ENCODE measurements at regions not wholly inside any gene's neighbourhood (a gene's known extent, or its start where the extent isn't known, plus 50 kb on each side); places are given as distances from the start of the nearest gene placed in this dataset.

- ATAC-seq = no peak
- Histone ChIP-seq H3K27ac (no peak overlapping the region), H3K4me3 (no peak overlapping the region), H3K9me3 (no peaks in the 10 kb centered on the region), H3K27me3 (no peaks in the 10 kb centered on the region), H3K4me1 (no peaks in the 10 kb centered on the region), H3K36me3 (no peaks in the 10 kb centered on the region)
- TF ChIP-seq POLR2A (IDR thresholded peaks at IDR 0.05) (no peak), EP300 (IDR thresholded peaks at IDR 0.05) (no peak), POLR2AphosphoS5 (IDR thresholded peaks at IDR 0.05) (no peak)
- TF ChIP-seq, protein P1, sequence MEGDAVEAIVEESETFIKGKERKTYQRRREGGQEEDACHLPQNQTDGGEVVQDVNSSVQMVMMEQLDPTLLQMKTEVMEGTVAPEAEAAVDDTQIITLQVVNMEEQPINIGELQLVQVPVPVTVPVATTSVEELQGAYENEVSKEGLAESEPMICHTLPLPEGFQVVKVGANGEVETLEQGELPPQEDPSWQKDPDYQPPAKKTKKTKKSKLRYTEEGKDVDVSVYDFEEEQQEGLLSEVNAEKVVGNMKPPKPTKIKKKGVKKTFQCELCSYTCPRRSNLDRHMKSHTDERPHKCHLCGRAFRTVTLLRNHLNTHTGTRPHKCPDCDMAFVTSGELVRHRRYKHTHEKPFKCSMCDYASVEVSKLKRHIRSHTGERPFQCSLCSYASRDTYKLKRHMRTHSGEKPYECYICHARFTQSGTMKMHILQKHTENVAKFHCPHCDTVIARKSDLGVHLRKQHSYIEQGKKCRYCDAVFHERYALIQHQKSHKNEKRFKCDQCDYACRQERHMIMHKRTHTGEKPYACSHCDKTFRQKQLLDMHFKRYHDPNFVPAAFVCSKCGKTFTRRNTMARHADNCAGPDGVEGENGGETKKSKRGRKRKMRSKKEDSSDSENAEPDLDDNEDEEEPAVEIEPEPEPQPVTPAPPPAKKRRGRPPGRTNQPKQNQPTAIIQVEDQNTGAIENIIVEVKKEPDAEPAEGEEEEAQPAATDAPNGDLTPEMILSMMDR (IDR thresholded peaks at IDR 0.05) = no peak
- 50% methylated on average over 1 of the region's 4 CpGs; no CpG with 5 or more reads in 1 of the 2 donors for WGBS, 2 donors (ENCODE audit: low coverage in 1 of 2)
Measured at GRCh38 chr11:91446267-91446666, 778.4 kb upstream of the FAT3 start.

DNA sequence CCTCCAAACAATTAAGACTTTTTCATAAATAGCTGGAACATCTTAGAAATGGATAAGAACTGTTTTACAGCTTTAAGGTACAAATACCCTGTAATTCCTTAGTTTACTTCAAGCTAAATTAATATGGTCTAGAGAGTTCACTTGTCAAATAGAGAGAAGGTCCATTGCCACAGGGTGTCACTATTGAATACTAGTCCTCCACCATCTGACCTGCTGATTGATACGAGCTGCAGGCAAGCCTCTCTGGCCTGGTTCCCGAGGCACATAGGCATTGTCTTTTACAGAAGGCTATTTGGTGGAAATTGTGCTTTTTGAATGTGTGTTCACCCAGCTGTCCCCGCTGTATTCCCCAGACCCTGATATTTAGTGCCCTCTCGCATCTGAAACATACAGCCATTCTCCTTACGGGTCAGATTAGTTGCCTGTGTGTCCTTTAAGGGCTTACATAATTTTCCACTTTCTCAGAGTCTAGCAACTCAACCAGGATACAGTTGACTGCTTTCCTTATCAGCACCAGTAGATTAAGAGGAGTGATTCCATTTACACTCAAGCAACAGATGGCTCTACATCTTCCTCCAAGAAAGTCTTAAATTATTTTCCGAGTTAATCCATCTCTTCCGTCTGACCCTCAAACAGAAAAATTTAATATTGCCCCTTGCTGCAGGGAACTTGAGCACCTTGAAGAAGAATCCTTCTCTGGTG lies 788.8 kb upstream of the FAT3 start:
- Histone ChIP-seq H3K9me3 (no peaks in the 10 kb centered on the region), H3K4me3 (no peak overlapping the region), H3K27me3 (no peaks in the 10 kb centered on the region), H3K36me3 (no peaks in the 10 kb centered on the region), H3K4me1 (no peaks in the 10 kb centered on the region), H3K27ac (no peak overlapping the region)
- TF ChIP-seq EP300 (IDR thresholded peaks at IDR 0.05) (no peak), POLR2A (IDR thresholded peaks at IDR 0.05) (no peak)
- WGBS, 2 donors (ENCODE audit: low coverage in 1 of 2) = 64 to 100% methylated on average over 3 to 7 of the region's 7 CpGs
- no peak for ATAC-seq

DNA sequence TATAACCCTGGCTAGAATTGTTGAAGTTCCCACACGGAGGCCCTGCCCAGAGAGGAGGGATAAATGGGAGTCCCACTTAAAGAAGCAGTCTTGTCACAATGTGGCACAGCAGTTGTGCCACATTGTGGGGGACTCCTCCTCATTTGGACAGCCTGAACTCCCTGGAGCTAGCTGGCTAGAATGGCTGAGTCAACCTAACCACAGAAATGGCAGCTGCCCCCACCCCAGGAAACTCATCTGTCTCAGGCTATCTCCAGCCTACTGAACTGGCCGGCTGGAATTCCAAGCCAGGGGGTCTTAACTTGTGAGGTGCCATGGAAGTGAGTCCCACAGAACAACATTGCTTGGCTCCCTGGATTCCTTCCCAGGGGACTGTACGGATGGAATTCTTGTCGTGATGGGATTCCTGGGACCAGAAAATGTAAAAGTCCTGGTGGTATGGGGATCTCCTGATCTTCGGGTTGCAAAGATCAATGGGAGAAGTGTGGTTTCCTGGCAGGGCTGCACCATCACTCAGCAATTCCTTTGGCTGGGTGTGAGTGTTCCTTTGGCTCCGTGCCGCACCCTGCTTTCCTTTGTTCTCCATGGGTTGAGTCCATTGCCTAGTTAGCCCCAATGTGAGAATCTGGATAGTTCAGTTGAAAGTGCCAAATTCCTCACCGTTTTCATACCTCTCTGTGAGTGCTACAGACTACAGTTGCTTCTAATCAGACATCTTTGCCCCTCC lies 791.2 kb upstream of the FAT3 start:
- WGBS, 2 donors (ENCODE audit: low coverage in 1 of 2) = 88 to 93% methylated on average over 3 to 4 of the region's 8 CpGs
- no peaks in the 10 kb centered on the region for H3K36me3 ChIP-seq
- no peak overlapping the region for H3K4me3 ChIP-seq
- H3K9me3 ChIP-seq = no peaks in the 10 kb centered on the region
- ATAC-seq = no peak
- no peak overlapping the region for H3K27ac ChIP-seq
- no peak for TF ChIP-seq EP300 (IDR thresholded peaks at IDR 0.05)
- TF ChIP-seq, protein P1 (IDR thresholded peaks at IDR 0.05) = no peak
- no peaks in the 10 kb centered on the region for H3K27me3 ChIP-seq
- H3K4me1 ChIP-seq = no peaks in the 10 kb centered on the region

GRCh38 chr11:91421641-91422040 lies 803.0 kb upstream of the FAT3 start:
- Histone ChIP-seq H3K27ac (no peak overlapping the region), H3K4me3 (no peak overlapping the region), H3K4me1 (no peaks in the 10 kb centered on the region), H3K9me3 (no peaks in the 10 kb centered on the region), H3K36me3 (no peaks in the 10 kb centered on the region), H3K27me3 (no peaks in the 10 kb centered on the region)
- TF ChIP-seq POLR2AphosphoS5 (IDR thresholded peaks at IDR 0.05) = no peak
- TF ChIP-seq, protein P1 (IDR thresholded peaks at IDR 0.05) = no peak
- no peak for TF ChIP-seq EP300 (IDR thresholded peaks at IDR 0.05)
- no peak for TF ChIP-seq POLR2A (IDR thresholded peaks at IDR 0.05)
- WGBS, 2 donors (ENCODE audit: low coverage in 1 of 2) = 53 to 77% methylated on average over 2 to 3 of the region's 3 CpGs
- no peak for ATAC-seq

- no peak overlapping the region for H3K27ac ChIP-seq
- no peak overlapping the region for H3K4me3 ChIP-seq
- H3K27me3 ChIP-seq = no peaks in the 10 kb centered on the region
- H3K4me1 ChIP-seq = peaks cover 0 to 8% (median 0%) of the 10 kb centered on the region in 3 donors
- ATAC-seq = no peak
- no peaks in the 10 kb centered on the region for H3K36me3 ChIP-seq
- no peaks in the 10 kb centered on the region for H3K9me3 ChIP-seq
- no peak for TF ChIP-seq POLR2AphosphoS5 (IDR thresholded peaks at IDR 0.05)
- TF ChIP-seq POLR2A (IDR thresholded peaks at IDR 0.05) = no peak
- no peak for TF ChIP-seq EP300 (IDR thresholded peaks at IDR 0.05)
- TF ChIP-seq, protein P1 (IDR thresholded peaks at IDR 0.05) = no peak
Measured at GRCh38 chr11:91407842-91408241, 816.8 kb upstream of the FAT3 start.
